ENCODE measurements at regions not wholly inside any gene's neighbourhood (a gene's known extent, or its start where the extent isn't known, plus 50 kb on each side); places are given as distances from the start of the nearest gene placed in this dataset.

DNA sequence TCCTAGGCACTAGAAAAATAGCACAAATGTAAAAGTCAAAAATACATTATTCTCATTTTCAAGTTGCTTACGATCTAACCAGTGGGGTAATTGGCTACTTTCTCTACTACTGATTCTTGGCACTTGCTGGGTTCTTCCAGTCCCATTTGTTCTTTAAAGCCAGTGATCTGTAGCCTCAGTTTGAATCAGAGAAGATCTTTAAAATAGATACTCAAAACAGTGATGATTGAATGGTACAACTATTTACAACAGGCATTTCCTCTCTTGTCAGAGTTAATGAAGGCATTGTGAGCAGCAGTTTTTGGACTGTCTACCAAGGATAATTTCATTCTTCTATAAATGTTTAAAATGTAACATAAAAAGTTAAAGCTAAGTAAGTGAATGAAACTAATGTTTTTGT, 128.3 kb upstream of the FSIP2 start:
- H3K4me3 ChIP-seq (ENCODE audit: low read depth, low read length), result no peak overlapping the region
- TF ChIP-seq CTCF (IDR thresholded peaks at IDR 0.05; ENCODE audit: low read depth, low read length), result no peak

GRCh38 chr2:185618625-185619024, 120.0 kb upstream of the FSIP2 start:
- TF ChIP-seq CTCF (IDR thresholded peaks at IDR 0.05; ENCODE audit: low read depth, low read length), result no peak
- no peak overlapping the region for H3K4me3 ChIP-seq (ENCODE audit: low read depth, low read length)

DNA sequence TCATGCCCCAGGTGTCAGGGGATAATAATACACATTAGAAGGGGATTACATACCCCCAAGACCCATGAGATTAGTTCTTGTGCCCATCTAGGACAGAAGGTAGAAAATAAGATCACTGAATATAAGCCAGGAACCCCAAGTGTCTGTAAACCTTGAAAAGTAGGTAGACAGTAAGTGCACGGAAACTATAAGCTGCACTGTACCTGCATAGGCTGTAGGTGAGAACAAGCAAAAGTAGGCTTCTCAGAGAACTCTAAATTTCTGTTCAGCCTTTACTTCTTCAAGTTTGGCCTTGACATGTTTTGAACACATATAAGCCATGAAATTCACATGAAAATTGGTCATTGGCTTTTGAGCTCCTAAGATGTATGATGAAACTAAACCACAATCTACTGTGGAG, 113.0 kb upstream of the FSIP2 start:
- TF ChIP-seq CTCF (IDR thresholded peaks at IDR 0.05; ENCODE audit: low read depth, low read length), result no peak

DNA sequence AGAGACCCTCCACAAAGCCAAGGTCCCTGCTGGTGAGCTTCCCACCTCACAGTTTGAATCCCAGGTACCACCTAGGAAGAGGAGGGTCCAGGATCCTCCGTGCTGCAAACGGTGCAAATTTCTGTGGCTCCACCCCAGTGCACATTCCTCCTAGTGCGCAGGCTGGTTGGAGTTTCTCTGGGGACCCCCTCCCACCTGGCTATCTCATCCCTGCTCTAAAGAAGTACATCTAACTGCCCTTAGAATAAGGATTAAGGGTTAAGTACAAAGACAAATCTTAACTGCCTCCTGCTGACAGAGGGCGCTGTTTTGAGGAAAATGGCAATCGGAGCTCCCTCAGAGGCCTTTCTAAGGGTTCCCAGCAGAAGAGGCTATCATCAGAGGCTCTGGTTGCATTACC, 109.6 kb upstream of the FSIP2 start:
- no peak for TF ChIP-seq CTCF (IDR thresholded peaks at IDR 0.05; ENCODE audit: low read depth, low read length)
- no peak overlapping the region for H3K4me3 ChIP-seq (ENCODE audit: low read depth, low read length)

More for the DNA sequence above, 113.0 kb upstream of the FSIP2 start:
- H3K4me3 ChIP-seq (ENCODE audit: low read depth, low read length), result no peak overlapping the region

DNA sequence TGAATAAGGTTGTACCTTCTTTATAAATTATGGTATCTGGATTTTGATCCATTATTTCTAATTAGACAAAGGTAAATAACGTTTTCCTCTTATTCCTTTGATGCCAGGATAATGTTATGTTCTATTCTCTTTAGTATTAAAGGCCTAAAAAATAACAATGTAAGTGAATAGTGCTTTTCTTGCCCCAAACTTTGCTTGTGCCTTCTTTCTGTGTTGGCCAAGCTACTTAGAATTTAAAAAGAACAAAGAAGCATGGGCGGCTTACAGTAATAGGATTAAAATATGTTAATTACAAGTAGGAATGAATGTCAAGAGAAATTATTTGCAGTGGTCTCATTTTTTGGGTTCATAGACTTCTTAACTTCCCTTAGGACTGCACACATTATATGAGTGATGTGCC, 105.0 kb upstream of the FSIP2 start:
- no peak overlapping the region for H3K4me3 ChIP-seq (ENCODE audit: low read depth, low read length)
- TF ChIP-seq CTCF (IDR thresholded peaks at IDR 0.05; ENCODE audit: low read depth, low read length), result no peak

GRCh38 chr2:185638771-185639170, 99.8 kb upstream of the FSIP2 start:
- TF ChIP-seq CTCF (IDR thresholded peaks at IDR 0.05; ENCODE audit: low read depth, low read length), result no peak
- H3K4me3 ChIP-seq (ENCODE audit: low read depth, low read length), result no peak overlapping the region

DNA sequence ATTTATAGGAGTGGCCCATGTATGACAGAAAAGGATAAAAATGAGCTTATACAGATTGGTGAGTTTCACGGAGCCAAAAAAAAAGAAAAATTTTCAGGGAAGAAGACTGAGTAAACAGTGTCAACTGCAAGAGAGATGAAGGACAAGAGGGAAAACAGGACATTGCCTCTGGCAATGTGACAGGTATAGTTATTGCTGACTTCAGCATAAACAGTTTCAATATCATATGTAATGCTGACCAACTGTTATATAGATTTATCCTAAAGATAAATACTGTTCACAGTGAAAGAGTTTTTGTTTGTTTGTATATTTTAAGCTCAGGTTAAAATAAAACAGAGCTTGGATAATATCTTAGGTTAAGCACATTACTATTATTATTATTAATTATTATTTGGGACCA, 98.0 kb upstream of the FSIP2 start:
- no peak for TF ChIP-seq CTCF (IDR thresholded peaks at IDR 0.05; ENCODE audit: low read depth, low read length)
- no peak overlapping the region for H3K4me3 ChIP-seq (ENCODE audit: low read depth, low read length)

Data from WI38 (cell line).